GM12864 (cell line): ENCODE measurements at regions not wholly inside any gene's neighbourhood (a gene's known extent, or its start where the extent isn't known, plus 50 kb on each side); places are given as distances from the start of the nearest gene placed in this dataset.

Source experiments
- DNase-seq: peaks from one replicate; pipeline ENCODE4 v3.0.0-alpha.2; 2011; ENCODE audit warnings: low read depth
- H3K4me3 ChIP-seq: 2 replicates; pipeline ENCODE4 v1.5.1; 2011; ENCODE audit warnings: mild to moderate bottlenecking, low read depth, low read length, control low read depth
- CTCF ChIP-seq: IDR thresholded peaks from 2 replicates; pipeline ENCODE4 v1.5.1; 2011; ENCODE audit warnings: low read depth, mild to moderate bottlenecking, moderate library complexity, low read length, control low read depth, inconsistent platforms; ENCODE audit errors: missing control alignments

GRCh38 chr10:62453274-62453673 is 79.1 kb downstream of the ZNF365 start:
- TF ChIP-seq CTCF: no peak
- no peak overlapping the region for H3K4me3 ChIP-seq
- no peak for DNase-seq

- DNase-seq: no peak
- TF ChIP-seq CTCF: no peak
- no peak overlapping the region for H3K4me3 ChIP-seq
Observed at GRCh38 chr10:62454687-62455397, 80.7 kb downstream of the ZNF365 start.

- TF ChIP-seq CTCF: no peak
- DNase-seq: peak; percentile 87
- no peak overlapping the region for H3K4me3 ChIP-seq
Observed at GRCh38 chr10:62456611-62457101, 82.5 kb downstream of the ZNF365 start.

GRCh38 chr10:62457196-62457595 is 83.0 kb downstream of the ZNF365 start:
- no peak for DNase-seq
- H3K4me3 ChIP-seq: no peak overlapping the region
- TF ChIP-seq CTCF: no peak

GRCh38 chr10:62457598-62457997 is 83.4 kb downstream of the ZNF365 start:
- no peak for TF ChIP-seq CTCF
- no peak overlapping the region for H3K4me3 ChIP-seq
- DNase-seq: peak; percentile 39

GRCh38 chr10:62459072-62459471 is 84.9 kb downstream of the ZNF365 start:
- no peak overlapping the region for H3K4me3 ChIP-seq
- TF ChIP-seq CTCF: no peak
- no peak for DNase-seq

- DNase-seq: no peak
- no peak overlapping the region for H3K4me3 ChIP-seq
- no peak for TF ChIP-seq CTCF
Observed at GRCh38 chr10:62459500-62459899, 85.3 kb downstream of the ZNF365 start.
